Prostate gland (tissue), 2 donors: ENCODE measurements at regions not wholly inside any gene's neighbourhood (a gene's known extent, or its start where the extent isn't known, plus 50 kb on each side); places are given as distances from the start of the nearest gene placed in this dataset.

ENCODE experiments used
- POLR2AphosphoS5 ChIP-seq: sonication (generic); formaldehyde crosslinking; IDR thresholded peaks from one replicate; pipeline ENCODE4 v1.6.1; 2017; ENCODE audit warnings: antibody characterized with exemption
- TF ChIP-seq, protein P1 (sequence below), 4 experiments: fragments of 200-600 bp in 2 of 4; fragments of 450-650 bp in 2 of 4; sonication (generic) in 2 of 4; IDR thresholded peaks; 1 replicate in 3 of 4; 2 replicates in 1 of 4; pipeline ENCODE4 v1.5.1; 2016 to 2019; ENCODE audit warnings: antibody characterized with exemption in 4 of 4, mild to moderate bottlenecking in 2 of 4, moderate library complexity in 2 of 4

DNA sequence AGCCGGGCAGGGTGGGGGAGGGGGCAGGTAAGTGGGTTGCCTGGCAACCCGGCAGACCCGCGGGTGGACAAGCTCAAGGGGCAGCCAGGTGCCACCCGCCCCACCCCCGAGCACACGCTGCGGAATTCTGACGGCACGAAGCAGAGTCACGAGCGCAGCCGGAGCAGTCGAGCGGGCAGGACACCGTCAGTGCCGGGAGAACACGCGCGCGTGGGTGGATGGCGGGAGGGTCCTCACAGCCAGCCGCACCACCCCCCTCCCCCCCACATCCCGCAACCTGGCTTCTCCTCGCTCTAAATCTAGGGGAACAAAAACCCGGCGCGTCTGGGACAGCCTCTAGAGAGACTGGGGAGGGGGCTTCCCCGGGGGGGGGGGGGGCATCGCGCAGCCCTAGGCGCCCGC, 133.1 kb upstream of the HSD17B12 start:
- TF ChIP-seq, protein P1, sequence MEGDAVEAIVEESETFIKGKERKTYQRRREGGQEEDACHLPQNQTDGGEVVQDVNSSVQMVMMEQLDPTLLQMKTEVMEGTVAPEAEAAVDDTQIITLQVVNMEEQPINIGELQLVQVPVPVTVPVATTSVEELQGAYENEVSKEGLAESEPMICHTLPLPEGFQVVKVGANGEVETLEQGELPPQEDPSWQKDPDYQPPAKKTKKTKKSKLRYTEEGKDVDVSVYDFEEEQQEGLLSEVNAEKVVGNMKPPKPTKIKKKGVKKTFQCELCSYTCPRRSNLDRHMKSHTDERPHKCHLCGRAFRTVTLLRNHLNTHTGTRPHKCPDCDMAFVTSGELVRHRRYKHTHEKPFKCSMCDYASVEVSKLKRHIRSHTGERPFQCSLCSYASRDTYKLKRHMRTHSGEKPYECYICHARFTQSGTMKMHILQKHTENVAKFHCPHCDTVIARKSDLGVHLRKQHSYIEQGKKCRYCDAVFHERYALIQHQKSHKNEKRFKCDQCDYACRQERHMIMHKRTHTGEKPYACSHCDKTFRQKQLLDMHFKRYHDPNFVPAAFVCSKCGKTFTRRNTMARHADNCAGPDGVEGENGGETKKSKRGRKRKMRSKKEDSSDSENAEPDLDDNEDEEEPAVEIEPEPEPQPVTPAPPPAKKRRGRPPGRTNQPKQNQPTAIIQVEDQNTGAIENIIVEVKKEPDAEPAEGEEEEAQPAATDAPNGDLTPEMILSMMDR (IDR thresholded peaks at IDR 0.05): no peak
- TF ChIP-seq POLR2AphosphoS5: no peak
